Activated CD4-positive, alpha-beta memory T cell treated with anti-CD3 and anti-CD28 coated beads for 36 hours (primary cell): ENCODE measurements at regions not wholly inside any gene's neighbourhood (a gene's known extent, or its start where the extent isn't known, plus 50 kb on each side); places are given as distances from the start of the nearest gene placed in this dataset.

Experiments used
- CTCF ChIA-PET: fragments of 350-600 bp; sonication (Branson Sonifier 250); formaldehyde crosslinking; loops from one replicate; lab custom pipeline; 2021; ENCODE audit warnings: antibody characterized with exemption, inconsistent platforms; lab: Charles Lee
- POLR2A ChIA-PET: fragments of 350-600 bp; sonication (Branson Sonifier 250); formaldehyde crosslinking; loops from one replicate; lab custom pipeline; 2021; ENCODE audit warnings: antibody characterized with exemption; lab: Charles Lee
- DNase-seq: peaks from one replicate; pipeline ENCODE4 v3.0.0-alpha.2; 2020
- H3K27ac Mint-ChIP-seq: one replicate; pipeline ENCODE4 v1.8.0; 2021; ENCODE audit warnings: mixed read lengths
- H3K27me3 Mint-ChIP-seq: one replicate; pipeline ENCODE4 v1.8.0; 2021; ENCODE audit warnings: mixed read lengths
- H3K36me3 Mint-ChIP-seq: one replicate; pipeline ENCODE4 v1.8.0; 2021; ENCODE audit warnings: mixed read lengths
- H3K4me1 Mint-ChIP-seq: one replicate; pipeline ENCODE4 v1.8.0; 2021; ENCODE audit warnings: low read depth, mixed read lengths
- H3K4me3 Mint-ChIP-seq: one replicate; pipeline ENCODE4 v1.8.0; 2021; ENCODE audit warnings: mild to moderate bottlenecking, mixed read lengths
- H3K9me3 Mint-ChIP-seq: one replicate; pipeline ENCODE4 v1.8.0; 2021; ENCODE audit warnings: mixed read lengths
- intact Hi-C: fragments of 100-400 bp; cut with micrococcal nuclease; formaldehyde crosslinking; loops from one replicate; pipeline ENCODE4 v1.15.1; 2023

GRCh38 chr2:207403141-207403540 is 126.6 kb upstream of the CREB1 start:
- CTCF ChIA-PET = no interaction called here
- Mint-ChIP-seq H3K36me3 (no peaks in the 10 kb centered on the region), H3K27me3 (no peaks in the 10 kb centered on the region), H3K4me3 (no peak overlapping the region), H3K4me1 (no peaks in the 10 kb centered on the region), H3K27ac (no peak overlapping the region), H3K9me3 (no peaks in the 10 kb centered on the region)
- POLR2A ChIA-PET = no interaction called here
- intact Hi-C loops = no loop called here
- no peak for DNase-seq

GRCh38 chr2:207403950-207404349 is 125.8 kb upstream of the CREB1 start:
- intact Hi-C loops = no loop called here
- ChIA-PET CTCF (no interaction called here), POLR2A (no interaction called here)
- H3K36me3 Mint-ChIP-seq = no peaks in the 10 kb centered on the region
- H3K9me3 Mint-ChIP-seq = no peaks in the 10 kb centered on the region
- H3K4me3 Mint-ChIP-seq = no peak overlapping the region
- no peaks in the 10 kb centered on the region for H3K4me1 Mint-ChIP-seq
- no peak for DNase-seq
- H3K27me3 Mint-ChIP-seq = no peaks in the 10 kb centered on the region
- H3K27ac Mint-ChIP-seq = no peak overlapping the region

- Mint-ChIP-seq H3K27ac (no peak overlapping the region), H3K27me3 (no peaks in the 10 kb centered on the region), H3K9me3 (no peaks in the 10 kb centered on the region), H3K4me1 (no peaks in the 10 kb centered on the region), H3K4me3 (no peak overlapping the region), H3K36me3 (no peaks in the 10 kb centered on the region)
- POLR2A ChIA-PET = no interaction called here
- intact Hi-C loops = no loop called here
- CTCF ChIA-PET = no interaction called here
- DNase-seq = no peak
These were observed 124.6 kb upstream of the CREB1 start for GRCh38 chr2:207405150-207405549.

GRCh38 chr2:207408086-207408794 is 121.5 kb upstream of the CREB1 start:
- no peak overlapping the region for H3K4me3 Mint-ChIP-seq
- intact Hi-C loops = no loop called here
- H3K9me3 Mint-ChIP-seq = no peaks in the 10 kb centered on the region
- no peaks in the 10 kb centered on the region for H3K27me3 Mint-ChIP-seq
- no peak for DNase-seq
- ChIA-PET CTCF (no interaction called here), POLR2A (no interaction called here)
- H3K4me1 Mint-ChIP-seq = peaks cover 6% of the 10 kb centered on the region
- H3K27ac Mint-ChIP-seq = no peak overlapping the region
- H3K36me3 Mint-ChIP-seq = no peaks in the 10 kb centered on the region

GRCh38 chr2:207409517-207409916 is 120.2 kb upstream of the CREB1 start:
- CTCF ChIA-PET = no interaction called here
- POLR2A ChIA-PET = no interaction called here
- H3K27ac Mint-ChIP-seq = no peak overlapping the region

GRCh38 chr2:207412787-207413310 is 116.9 kb upstream of the CREB1 start:
- no peak overlapping the region for H3K4me3 Mint-ChIP-seq
- intact Hi-C loops = no loop called here
- no peaks in the 10 kb centered on the region for H3K36me3 Mint-ChIP-seq
- ChIA-PET CTCF (no interaction called here), POLR2A (no interaction called here)
- DNase-seq = no peak
- H3K27me3 Mint-ChIP-seq = no peaks in the 10 kb centered on the region
- H3K9me3 Mint-ChIP-seq = no peaks in the 10 kb centered on the region
- no peak overlapping the region for H3K27ac Mint-ChIP-seq
- H3K4me1 Mint-ChIP-seq = peaks cover 6% of the 10 kb centered on the region

More at GRCh38 chr2:207409517-207409916, 120.2 kb upstream of the CREB1 start:
- DNase-seq = no peak
- H3K27me3 Mint-ChIP-seq = no peaks in the 10 kb centered on the region
- intact Hi-C loops = no loop called here
- H3K4me1 Mint-ChIP-seq = peaks cover 6% of the 10 kb centered on the region
- H3K36me3 Mint-ChIP-seq = no peaks in the 10 kb centered on the region
- no peaks in the 10 kb centered on the region for H3K9me3 Mint-ChIP-seq
- no peak overlapping the region for H3K4me3 Mint-ChIP-seq

GRCh38 chr2:207413376-207413907 is 116.3 kb upstream of the CREB1 start:
- POLR2A ChIA-PET = no interaction called here
- H3K36me3 Mint-ChIP-seq = no peaks in the 10 kb centered on the region
- CTCF ChIA-PET = no interaction called here

GRCh38 chr2:207416111-207416510 is 113.7 kb upstream of the CREB1 start:
- ChIA-PET CTCF (no interaction called here), POLR2A (no interaction called here)
- Mint-ChIP-seq H3K27me3 (peaks cover 2% of the 10 kb centered on the region), H3K4me3 (no peak overlapping the region), H3K9me3 (no peaks in the 10 kb centered on the region), H3K4me1 (peaks cover 6% of the 10 kb centered on the region), H3K36me3 (no peaks in the 10 kb centered on the region), H3K27ac (no peak overlapping the region)
- no peak for DNase-seq
- intact Hi-C loops = no loop called here

More at GRCh38 chr2:207413376-207413907, 116.3 kb upstream of the CREB1 start:
- DNase-seq = no peak
- intact Hi-C loops = no loop called here
- Mint-ChIP-seq H3K9me3 (no peaks in the 10 kb centered on the region), H3K4me1 (peaks cover 6% of the 10 kb centered on the region), H3K4me3 (no peak overlapping the region), H3K27me3 (no peaks in the 10 kb centered on the region), H3K27ac (no peak overlapping the region)

GRCh38 chr2:207416900-207417299 is 112.9 kb upstream of the CREB1 start:
- intact Hi-C loops = no loop called here
- Mint-ChIP-seq H3K36me3 (no peaks in the 10 kb centered on the region), H3K4me3 (no peak overlapping the region), H3K27ac (no peak overlapping the region), H3K9me3 (no peaks in the 10 kb centered on the region), H3K27me3 (peaks cover 2% of the 10 kb centered on the region), H3K4me1 (peaks cover 6% of the 10 kb centered on the region)
- no peak for DNase-seq
- POLR2A ChIA-PET = no interaction called here
- CTCF ChIA-PET = no interaction called here

- POLR2A ChIA-PET = no interaction called here
- Mint-ChIP-seq H3K27ac (no peak overlapping the region), H3K4me3 (no peak overlapping the region), H3K4me1 (peaks cover 6% of the 10 kb centered on the region), H3K9me3 (no peaks in the 10 kb centered on the region), H3K36me3 (no peaks in the 10 kb centered on the region), H3K27me3 (peaks cover 2% of the 10 kb centered on the region)
- DNase-seq = no peak
- CTCF ChIA-PET = interaction anchor here (0.6 kb wide), 1 partner anchor 448 kb away, joined by 4 read pairs; no protein-coding TSS in a partner anchor
- intact Hi-C loops = no loop called here
These were observed 112.5 kb upstream of the CREB1 start for GRCh38 chr2:207417301-207417718.

GRCh38 chr2:207418419-207418818 is 111.3 kb upstream of the CREB1 start:
- Mint-ChIP-seq H3K27me3 (peaks cover 2% of the 10 kb centered on the region), H3K27ac (no peak overlapping the region), H3K4me1 (peaks cover 4% of the 10 kb centered on the region), H3K9me3 (no peaks in the 10 kb centered on the region), H3K36me3 (no peaks in the 10 kb centered on the region), H3K4me3 (no peak overlapping the region)
- POLR2A ChIA-PET = no interaction called here
- intact Hi-C loops = no loop called here
- DNase-seq = no peak
- CTCF ChIA-PET = no interaction called here

GRCh38 chr2:207419331-207419730 is 110.4 kb upstream of the CREB1 start:
- Mint-ChIP-seq H3K4me1 (peaks cover 11% of the 10 kb centered on the region), H3K27me3 (peaks cover 2% of the 10 kb centered on the region), H3K4me3 (no peak overlapping the region), H3K27ac (no peak overlapping the region), H3K36me3 (no peaks in the 10 kb centered on the region), H3K9me3 (no peaks in the 10 kb centered on the region)
- ChIA-PET POLR2A (no interaction called here), CTCF (interaction anchor here (1.0 kb wide), 1 partner anchor 13 kb away, joined by 3 read pairs; no protein-coding TSS in a partner anchor)
- DNase-seq = no peak
- intact Hi-C loops = no loop called here

GRCh38 chr2:207421671-207422070 is 108.1 kb upstream of the CREB1 start:
- Mint-ChIP-seq H3K27ac (no peak overlapping the region), H3K4me1 (peaks cover 14% of the 10 kb centered on the region), H3K36me3 (no peaks in the 10 kb centered on the region), H3K27me3 (peaks cover 3% of the 10 kb centered on the region), H3K4me3 (no peak overlapping the region), H3K9me3 (no peaks in the 10 kb centered on the region)
- DNase-seq = no peak
- ChIA-PET CTCF (no interaction called here), POLR2A (no interaction called here)
- intact Hi-C loops = no loop called here
